ENCODE measurements at regions not wholly inside any gene's neighbourhood (a gene's known extent, or its start where the extent isn't known, plus 50 kb on each side); places are given as distances from the start of the nearest gene placed in this dataset.

DNA sequence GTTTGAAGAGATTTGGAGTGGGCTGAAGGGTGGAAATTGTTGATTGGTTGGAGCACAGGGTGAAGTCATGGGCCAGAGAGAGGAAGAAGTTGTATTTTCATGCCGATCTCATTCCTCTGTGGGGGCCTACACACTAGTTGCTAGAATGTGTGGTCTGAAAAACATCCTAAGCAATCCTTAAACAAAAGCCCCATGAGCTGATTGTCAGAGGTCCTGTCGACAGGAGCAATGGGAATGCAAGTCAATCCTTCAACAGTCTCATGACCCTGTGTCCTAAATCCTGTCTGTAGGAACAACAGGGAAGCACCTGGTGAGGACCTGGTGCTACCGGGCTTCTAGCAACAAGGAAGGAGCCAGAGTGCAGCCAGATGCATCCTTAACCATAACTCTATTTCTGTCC is 324.0 kb upstream of the TMEM132C start:
- Histone ChIP-seq H3K36me3 (no peaks in the 10 kb centered on the region), H3K4me2 (no peak overlapping the region), H3K27me3 (no peaks in the 10 kb centered on the region), H2AFZ (replicated peaks) (no peak overlapping the region), H3K4me1 (no peaks in the 10 kb centered on the region), H3F3A (ENCODE audit: low read depth) (no peaks in the 10 kb centered on the region), H3K79me2 (ENCODE audit: low read depth) (no peaks in the 10 kb centered on the region), H3K9me3 (ENCODE audit: low read depth) (no peaks in the 10 kb centered on the region), H3K4me3 (no peak overlapping the region), H3K9ac (no peak overlapping the region), H3K27ac (no peak overlapping the region), H4K20me1 (ENCODE audit: low read depth) (no peaks in the 10 kb centered on the region)
- TF ChIP-seq, protein P1, sequence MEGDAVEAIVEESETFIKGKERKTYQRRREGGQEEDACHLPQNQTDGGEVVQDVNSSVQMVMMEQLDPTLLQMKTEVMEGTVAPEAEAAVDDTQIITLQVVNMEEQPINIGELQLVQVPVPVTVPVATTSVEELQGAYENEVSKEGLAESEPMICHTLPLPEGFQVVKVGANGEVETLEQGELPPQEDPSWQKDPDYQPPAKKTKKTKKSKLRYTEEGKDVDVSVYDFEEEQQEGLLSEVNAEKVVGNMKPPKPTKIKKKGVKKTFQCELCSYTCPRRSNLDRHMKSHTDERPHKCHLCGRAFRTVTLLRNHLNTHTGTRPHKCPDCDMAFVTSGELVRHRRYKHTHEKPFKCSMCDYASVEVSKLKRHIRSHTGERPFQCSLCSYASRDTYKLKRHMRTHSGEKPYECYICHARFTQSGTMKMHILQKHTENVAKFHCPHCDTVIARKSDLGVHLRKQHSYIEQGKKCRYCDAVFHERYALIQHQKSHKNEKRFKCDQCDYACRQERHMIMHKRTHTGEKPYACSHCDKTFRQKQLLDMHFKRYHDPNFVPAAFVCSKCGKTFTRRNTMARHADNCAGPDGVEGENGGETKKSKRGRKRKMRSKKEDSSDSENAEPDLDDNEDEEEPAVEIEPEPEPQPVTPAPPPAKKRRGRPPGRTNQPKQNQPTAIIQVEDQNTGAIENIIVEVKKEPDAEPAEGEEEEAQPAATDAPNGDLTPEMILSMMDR (IDR thresholded peaks at IDR 0.05) = no peak
- TF ChIP-seq EZH2phosphoT487 (IDR thresholded peaks at IDR 0.05) (no peak), EZH2 (IDR thresholded peaks at IDR 0.05) (no peak)
- DNase-seq (ENCODE audit: low spot score) = no peak
- Mint-ChIP-seq H3K27me3 (ENCODE audit: insufficient read depth, low read depth) (peaks cover 6% of the 10 kb centered on the region), H3K9me3 (no peaks in the 10 kb centered on the region), H3K4me3 (no peak overlapping the region), H3K4me1 (no peaks in the 10 kb centered on the region), H3K27ac (no peak overlapping the region), H3K36me3 (no peaks in the 10 kb centered on the region)

DNA sequence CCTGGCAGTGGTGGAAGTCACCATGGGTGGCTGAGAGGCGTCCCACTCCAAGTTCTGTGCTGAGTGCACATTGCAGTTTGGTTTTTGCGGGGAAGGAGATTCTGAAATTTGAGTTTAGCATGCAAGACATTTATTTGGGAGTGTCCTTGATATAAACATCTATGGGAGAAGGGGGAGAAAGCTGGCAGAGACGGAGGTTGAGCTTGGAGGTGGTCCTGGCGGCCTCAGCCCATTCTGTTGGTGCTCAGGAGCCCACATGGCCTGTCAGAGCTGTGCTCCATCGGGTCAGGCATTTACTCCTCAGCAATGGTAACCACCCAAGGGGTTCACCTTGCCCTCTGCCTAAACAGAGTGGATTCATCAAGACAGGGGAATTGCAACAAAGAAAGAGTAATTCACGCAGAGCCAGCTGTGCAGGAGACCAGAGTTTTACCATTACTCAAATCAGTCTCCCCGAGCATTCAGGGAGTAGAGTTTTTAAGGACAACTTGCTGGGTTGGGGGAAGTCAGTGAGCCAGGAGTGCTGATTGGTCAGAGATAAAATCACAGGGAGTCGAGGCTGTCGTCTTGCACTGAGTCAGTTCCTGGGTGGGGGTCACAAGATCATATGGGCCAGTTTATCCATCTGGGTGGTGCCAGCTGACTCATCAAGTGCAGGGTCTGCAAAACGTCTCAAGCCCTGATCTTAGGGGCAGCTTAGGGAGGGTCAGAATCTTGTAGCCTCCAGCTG is 323.3 kb upstream of the TMEM132C start:
- Histone ChIP-seq H3F3A (ENCODE audit: low read depth) (no peaks in the 10 kb centered on the region), H3K4me2 (no peak overlapping the region), H2AFZ (replicated peaks) (no peak overlapping the region), H3K4me1 (no peaks in the 10 kb centered on the region), H3K27me3 (no peaks in the 10 kb centered on the region), H3K4me3 (no peak overlapping the region), H3K36me3 (no peaks in the 10 kb centered on the region), H3K9ac (no peak overlapping the region), H3K9me3 (ENCODE audit: low read depth) (no peaks in the 10 kb centered on the region), H3K27ac (no peak overlapping the region), H4K20me1 (ENCODE audit: low read depth) (no peaks in the 10 kb centered on the region), H3K79me2 (ENCODE audit: low read depth) (no peaks in the 10 kb centered on the region)
- no peak for DNase-seq (ENCODE audit: low spot score)
- Mint-ChIP-seq H3K27me3 (ENCODE audit: insufficient read depth, low read depth) (peaks cover 6% of the 10 kb centered on the region), H3K36me3 (no peaks in the 10 kb centered on the region), H3K4me3 (no peak overlapping the region), H3K9me3 (no peaks in the 10 kb centered on the region), H3K4me1 (no peaks in the 10 kb centered on the region), H3K27ac (peak overlapping the region; percentile 24)
- TF ChIP-seq EZH2phosphoT487 (IDR thresholded peaks at IDR 0.05) = no peak
- no peak for TF ChIP-seq EZH2 (IDR thresholded peaks at IDR 0.05)
- TF ChIP-seq, protein P1 (IDR thresholded peaks at IDR 0.05) = no peak

DNA sequence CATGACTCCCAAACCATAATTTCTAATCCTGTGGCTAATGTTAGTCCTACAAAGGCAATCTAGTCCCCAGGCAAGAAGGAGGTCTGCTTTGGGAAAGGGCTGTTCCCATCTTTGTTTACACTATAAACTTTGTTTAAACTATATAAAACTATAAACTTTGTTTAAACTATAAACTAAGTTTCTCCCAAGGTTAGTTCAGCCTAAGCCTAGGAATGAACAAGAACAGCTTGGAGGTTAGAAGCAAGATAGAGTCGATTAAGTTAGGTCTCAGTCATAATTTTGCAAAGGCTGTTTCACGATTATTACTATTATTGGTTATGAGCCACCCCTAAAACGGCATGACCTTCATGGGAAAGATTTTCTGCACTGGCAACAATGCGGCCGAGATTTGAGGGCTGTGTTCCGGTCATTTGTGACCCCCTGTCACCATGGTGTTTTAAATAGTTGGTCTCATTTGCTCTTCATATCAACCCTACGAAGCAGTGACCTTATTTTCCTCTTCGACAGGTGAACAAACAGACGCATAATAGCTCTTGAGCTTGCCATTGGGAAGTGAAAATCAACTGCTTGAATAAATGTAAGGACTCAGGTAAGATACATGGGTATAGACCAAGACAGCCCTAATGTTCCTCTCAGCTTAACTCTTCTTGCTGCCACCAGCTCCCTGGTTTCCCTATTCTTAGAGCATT is 322.6 kb upstream of the TMEM132C start:
- Histone ChIP-seq H3K9ac (no peak overlapping the region), H3K27ac (no peak overlapping the region), H3K4me2 (no peak overlapping the region), H3K4me3 (no peak overlapping the region), H2AFZ (replicated peaks) (no peak overlapping the region), H3K9me3 (ENCODE audit: low read depth) (no peaks in the 10 kb centered on the region), H4K20me1 (ENCODE audit: low read depth) (no peaks in the 10 kb centered on the region), H3K27me3 (no peaks in the 10 kb centered on the region), H3F3A (ENCODE audit: low read depth) (no peaks in the 10 kb centered on the region), H3K4me1 (no peaks in the 10 kb centered on the region), H3K79me2 (ENCODE audit: low read depth) (no peaks in the 10 kb centered on the region), H3K36me3 (no peaks in the 10 kb centered on the region)
- no peak for DNase-seq (ENCODE audit: low spot score)
- Mint-ChIP-seq H3K4me3 (no peak overlapping the region), H3K27ac (no peak overlapping the region), H3K36me3 (no peaks in the 10 kb centered on the region), H3K4me1 (no peaks in the 10 kb centered on the region), H3K9me3 (no peaks in the 10 kb centered on the region), H3K27me3 (ENCODE audit: insufficient read depth, low read depth) (peaks cover 4% of the 10 kb centered on the region)
- TF ChIP-seq EZH2 (IDR thresholded peaks at IDR 0.05) = no peak
- TF ChIP-seq, protein P1 (IDR thresholded peaks at IDR 0.05) = no peak
- no peak for TF ChIP-seq EZH2phosphoT487 (IDR thresholded peaks at IDR 0.05)
